ENCODE measurements at regions not wholly inside any gene's neighbourhood (a gene's known extent, or its start where the extent isn't known, plus 50 kb on each side); places are given as distances from the start of the nearest gene placed in this dataset.

GRCh38 chr5:88997937-88998336 lies 115.0 kb upstream of the MEF2C start:
- 79% methylated on average over 2 of the region's 2 CpGs for WGBS
- intact Hi-C loops (cut with DNase I) = no loop called here
- Histone ChIP-seq H3K36me3 (no peaks in the 10 kb centered on the region), H3K27ac (replicated peaks in 1 of 4) (no peak overlapping the region), H3K4me1 (no peaks in the 10 kb centered on the region), H3K9me3 (no peaks in the 10 kb centered on the region), H3K27me3 (no peaks in the 10 kb centered on the region), H3K4me3 (no peak overlapping the region)
- TF ChIP-seq, protein P1, sequence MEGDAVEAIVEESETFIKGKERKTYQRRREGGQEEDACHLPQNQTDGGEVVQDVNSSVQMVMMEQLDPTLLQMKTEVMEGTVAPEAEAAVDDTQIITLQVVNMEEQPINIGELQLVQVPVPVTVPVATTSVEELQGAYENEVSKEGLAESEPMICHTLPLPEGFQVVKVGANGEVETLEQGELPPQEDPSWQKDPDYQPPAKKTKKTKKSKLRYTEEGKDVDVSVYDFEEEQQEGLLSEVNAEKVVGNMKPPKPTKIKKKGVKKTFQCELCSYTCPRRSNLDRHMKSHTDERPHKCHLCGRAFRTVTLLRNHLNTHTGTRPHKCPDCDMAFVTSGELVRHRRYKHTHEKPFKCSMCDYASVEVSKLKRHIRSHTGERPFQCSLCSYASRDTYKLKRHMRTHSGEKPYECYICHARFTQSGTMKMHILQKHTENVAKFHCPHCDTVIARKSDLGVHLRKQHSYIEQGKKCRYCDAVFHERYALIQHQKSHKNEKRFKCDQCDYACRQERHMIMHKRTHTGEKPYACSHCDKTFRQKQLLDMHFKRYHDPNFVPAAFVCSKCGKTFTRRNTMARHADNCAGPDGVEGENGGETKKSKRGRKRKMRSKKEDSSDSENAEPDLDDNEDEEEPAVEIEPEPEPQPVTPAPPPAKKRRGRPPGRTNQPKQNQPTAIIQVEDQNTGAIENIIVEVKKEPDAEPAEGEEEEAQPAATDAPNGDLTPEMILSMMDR (IDR thresholded peaks at IDR 0.05) = no peak
- TF ChIP-seq POLR2AphosphoS5 (IDR thresholded peaks at IDR 0.05) (no peak), POLR2A (IDR thresholded peaks at IDR 0.05; ENCODE audit: low read depth) (no peak), EP300 (IDR thresholded peaks at IDR 0.05) (no peak)
- DNase-seq (ENCODE audit: extremely low spot score) = no peak

GRCh38 chr5:88984040-88984439 lies 101.1 kb upstream of the MEF2C start:
- intact Hi-C loops (cut with DNase I) = no loop called here
- no peak overlapping the region for H3K27ac ChIP-seq (replicated peaks in 1 of 4)
- H3K27me3 ChIP-seq = no peaks in the 10 kb centered on the region
- WGBS = 92% methylated on average over 1 of the region's 1 CpG
- no peaks in the 10 kb centered on the region for H3K36me3 ChIP-seq
- no peaks in the 10 kb centered on the region for H3K9me3 ChIP-seq
- TF ChIP-seq POLR2A (IDR thresholded peaks at IDR 0.05; ENCODE audit: low read depth) (no peak), POLR2AphosphoS5 (IDR thresholded peaks at IDR 0.05) (no peak), EP300 (IDR thresholded peaks at IDR 0.05) (no peak)
- TF ChIP-seq, protein P1 (IDR thresholded peaks at IDR 0.05) = no peak
- H3K4me3 ChIP-seq = no peak overlapping the region
- no peaks in the 10 kb centered on the region for H3K4me1 ChIP-seq
- DNase-seq (ENCODE audit: extremely low spot score) = no peak

GRCh38 chr5:88979726-88980125 lies 96.7 kb upstream of the MEF2C start:
- no peaks in the 10 kb centered on the region for H3K9me3 ChIP-seq
- intact Hi-C loops (cut with DNase I) = no loop called here
- WGBS = 87% methylated on average over 3 of the region's 3 CpGs
- H3K4me1 ChIP-seq = no peaks in the 10 kb centered on the region
- H3K27me3 ChIP-seq = no peaks in the 10 kb centered on the region
- H3K27ac ChIP-seq (replicated peaks in 1 of 4) = no peak overlapping the region
- DNase-seq (ENCODE audit: extremely low spot score) = no peak
- no peaks in the 10 kb centered on the region for H3K36me3 ChIP-seq
- TF ChIP-seq EP300 (IDR thresholded peaks at IDR 0.05) (no peak), POLR2AphosphoS5 (IDR thresholded peaks at IDR 0.05) (no peak), POLR2A (IDR thresholded peaks at IDR 0.05; ENCODE audit: low read depth) (no peak)
- TF ChIP-seq, protein P1 (IDR thresholded peaks at IDR 0.05) = no peak
- H3K4me3 ChIP-seq = no peak overlapping the region

DNA sequence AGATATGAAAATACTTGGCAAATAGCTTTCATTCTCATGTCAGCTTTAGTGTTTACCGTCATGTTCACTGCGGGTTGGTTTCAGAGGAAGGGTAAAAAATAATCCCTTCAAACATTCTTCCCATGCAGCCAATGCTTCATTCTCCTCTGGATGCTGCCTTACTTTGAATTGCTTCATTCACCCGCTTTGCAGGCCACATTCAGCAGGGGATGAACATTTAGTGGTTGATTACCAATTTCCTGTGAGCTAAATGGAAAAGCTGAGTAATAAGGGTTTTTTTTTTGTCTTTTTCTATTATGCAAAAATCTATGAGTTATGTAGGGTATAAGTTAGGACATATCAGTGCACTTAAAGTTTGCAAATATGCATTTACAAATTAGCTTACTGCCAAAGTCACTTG lies 96.3 kb upstream of the MEF2C start:
- H3K4me1 ChIP-seq = no peaks in the 10 kb centered on the region
- TF ChIP-seq POLR2AphosphoS5 (IDR thresholded peaks at IDR 0.05) (no peak), POLR2A (IDR thresholded peaks at IDR 0.05; ENCODE audit: low read depth) (no peak), EP300 (IDR thresholded peaks at IDR 0.05) (no peak)
- TF ChIP-seq, protein P1 (IDR thresholded peaks at IDR 0.05) = no peak
- WGBS = 68% methylated on average over 3 of the region's 3 CpGs
- no peaks in the 10 kb centered on the region for H3K9me3 ChIP-seq
- intact Hi-C loops (cut with DNase I) = no loop called here
- no peak overlapping the region for H3K4me3 ChIP-seq
- DNase-seq (ENCODE audit: extremely low spot score) = no peak
- H3K27ac ChIP-seq (replicated peaks in 1 of 4) = no peak overlapping the region
- no peaks in the 10 kb centered on the region for H3K27me3 ChIP-seq
- no peaks in the 10 kb centered on the region for H3K36me3 ChIP-seq

DNA sequence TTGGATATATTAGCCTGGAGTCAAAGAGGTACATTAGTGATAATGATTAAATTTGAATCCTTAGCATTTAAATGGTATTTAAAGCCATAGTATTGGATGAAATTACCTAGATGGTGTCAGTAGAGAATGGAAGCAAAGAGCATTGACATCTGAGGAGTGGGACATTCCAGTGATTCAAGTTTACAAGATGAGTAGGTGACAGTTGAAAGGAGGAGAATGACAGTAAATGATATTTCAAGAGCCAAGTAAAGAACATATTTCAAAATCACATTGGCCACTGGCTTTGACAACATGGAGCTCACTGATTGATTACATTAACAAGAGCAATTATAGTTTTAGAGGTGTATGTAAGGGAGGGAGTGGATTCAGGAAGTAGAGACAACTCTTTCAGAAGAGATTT lies 93.9 kb upstream of the MEF2C start:
- H3K9me3 ChIP-seq = no peaks in the 10 kb centered on the region
- H3K27me3 ChIP-seq = no peaks in the 10 kb centered on the region
- no peak overlapping the region for H3K27ac ChIP-seq (replicated peaks in 1 of 4)
- DNase-seq (ENCODE audit: extremely low spot score) = no peak
- H3K4me3 ChIP-seq = no peak overlapping the region
- no peaks in the 10 kb centered on the region for H3K36me3 ChIP-seq
- no peaks in the 10 kb centered on the region for H3K4me1 ChIP-seq
- intact Hi-C loops (cut with DNase I) = no loop called here
- TF ChIP-seq POLR2A (IDR thresholded peaks at IDR 0.05; ENCODE audit: low read depth) = no peak
- no peak for TF ChIP-seq POLR2AphosphoS5 (IDR thresholded peaks at IDR 0.05)
- TF ChIP-seq EP300 (IDR thresholded peaks at IDR 0.05) = no peak
- TF ChIP-seq, protein P1 (IDR thresholded peaks at IDR 0.05) = no peak

Measured in esophagus muscularis mucosa (tissue), 4 donors.